ENCODE measurements at regions not wholly inside any gene's neighbourhood (a gene's known extent, or its start where the extent isn't known, plus 50 kb on each side); places are given as distances from the start of the nearest gene placed in this dataset.

DNA sequence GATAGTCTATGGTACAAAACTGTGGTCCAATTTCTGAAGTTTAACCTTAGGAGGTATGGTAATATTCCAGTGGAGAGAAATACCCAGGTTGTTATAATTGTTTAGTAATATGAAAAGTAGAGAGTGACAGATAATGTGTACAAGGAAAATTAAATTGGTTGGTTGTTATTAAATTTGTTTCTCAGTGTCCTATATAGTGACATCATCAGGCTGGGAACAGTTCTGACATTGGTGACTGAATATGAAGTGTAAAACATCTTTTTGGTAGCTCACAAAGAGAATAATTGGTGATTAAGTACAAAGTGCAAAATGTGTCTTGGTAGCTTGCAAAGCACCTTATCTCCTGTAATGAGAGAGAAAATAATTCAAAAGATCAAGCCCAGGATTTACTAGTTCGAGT lies 1806.1 kb upstream of the CDH6 start:
- in situ Hi-C loops (cut with HindIII; ENCODE audit: low sequenced_read_pairs), result no loop called here
- DNase-seq (ENCODE audit: low spot score), result no peak

DNA sequence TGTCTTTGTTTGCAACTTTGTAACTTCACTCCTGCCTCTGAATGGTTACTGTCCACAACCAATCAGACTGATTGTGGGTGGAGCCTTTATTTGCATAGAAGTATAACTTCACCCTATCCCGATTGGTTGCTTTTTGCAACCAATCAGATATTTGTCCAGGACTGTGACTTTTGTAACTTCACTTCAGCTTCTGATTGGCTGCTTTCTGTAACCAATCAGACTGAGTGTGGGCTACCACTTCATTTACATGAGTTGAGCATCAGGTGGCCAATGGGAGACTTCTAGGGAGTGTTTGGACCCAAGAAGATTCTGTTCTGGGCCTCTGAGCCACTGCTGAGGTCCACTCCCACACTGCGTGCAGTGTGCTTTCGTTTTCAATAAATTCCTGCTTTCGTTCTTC lies 1810.7 kb upstream of the CDH6 start:
- in situ Hi-C loops (cut with HindIII; ENCODE audit: low sequenced_read_pairs), result no loop called here
- DNase-seq (ENCODE audit: low spot score), result no peak

DNA sequence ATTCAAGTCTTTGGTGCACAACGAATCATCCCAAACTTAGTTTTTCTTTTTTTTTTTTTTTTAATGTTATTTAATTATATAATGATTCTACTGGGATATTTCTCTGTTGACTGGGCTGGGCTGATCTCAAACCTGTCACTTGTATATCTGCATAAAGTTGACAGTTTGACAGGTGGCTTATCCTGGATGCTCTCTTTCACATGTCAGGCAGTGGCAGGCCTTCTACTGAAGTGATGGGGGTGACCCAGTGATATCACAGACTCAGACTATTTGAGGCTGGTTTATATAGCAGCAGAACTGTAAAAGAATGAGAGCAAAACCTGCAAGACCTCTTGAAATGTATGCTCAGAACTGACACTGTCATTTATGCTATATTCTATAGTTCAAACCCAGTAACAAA lies 1813.5 kb upstream of the CDH6 start:
- in situ Hi-C loops (cut with HindIII; ENCODE audit: low sequenced_read_pairs), result no loop called here

DNA sequence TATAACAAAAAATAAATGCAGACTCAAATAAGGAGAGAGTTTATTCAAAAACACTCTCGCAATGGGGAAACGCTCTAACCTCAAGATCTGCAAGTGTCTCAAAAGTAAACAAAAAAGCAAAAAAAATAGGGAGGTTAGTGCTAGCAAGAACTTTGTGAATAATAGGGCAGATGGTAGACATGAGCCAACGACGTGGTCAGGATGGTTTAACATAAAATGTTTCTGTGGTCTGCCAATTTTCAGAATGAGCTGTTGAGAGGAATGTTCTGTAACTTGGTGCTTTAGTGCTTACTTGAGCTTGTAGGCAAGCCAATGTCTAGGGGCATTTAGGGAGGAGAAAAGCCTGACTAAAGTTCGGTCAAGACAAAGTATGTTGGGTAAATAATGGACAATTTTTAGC lies 1813.9 kb upstream of the CDH6 start:
- in situ Hi-C loops (cut with HindIII; ENCODE audit: low sequenced_read_pairs), result no loop called here
- DNase-seq (ENCODE audit: low spot score), result no peak

More for the DNA sequence above, 1813.5 kb upstream of the CDH6 start:
- DNase-seq (ENCODE audit: low spot score), result no peak

DNA sequence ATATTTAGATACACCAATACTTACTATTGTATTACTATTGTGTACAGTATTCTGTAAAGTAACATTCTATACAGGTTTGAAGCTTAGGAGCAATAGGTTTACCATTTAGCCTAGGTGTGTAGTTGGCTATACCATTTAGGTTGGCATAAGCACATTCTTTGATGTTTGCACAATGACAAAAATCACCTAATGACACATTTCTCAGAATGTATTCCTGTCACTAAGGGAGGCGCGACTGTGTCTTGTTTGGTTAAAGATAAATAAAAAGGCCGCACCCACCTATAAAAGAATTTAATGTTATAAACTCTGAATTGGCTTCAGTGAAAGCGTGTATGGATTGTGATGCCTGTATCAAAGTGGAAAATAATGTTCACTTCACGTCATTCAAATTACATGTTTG lies 1815.4 kb upstream of the CDH6 start:
- in situ Hi-C loops (cut with HindIII; ENCODE audit: low sequenced_read_pairs), result no loop called here
- DNase-seq (ENCODE audit: low spot score), result no peak

DNA sequence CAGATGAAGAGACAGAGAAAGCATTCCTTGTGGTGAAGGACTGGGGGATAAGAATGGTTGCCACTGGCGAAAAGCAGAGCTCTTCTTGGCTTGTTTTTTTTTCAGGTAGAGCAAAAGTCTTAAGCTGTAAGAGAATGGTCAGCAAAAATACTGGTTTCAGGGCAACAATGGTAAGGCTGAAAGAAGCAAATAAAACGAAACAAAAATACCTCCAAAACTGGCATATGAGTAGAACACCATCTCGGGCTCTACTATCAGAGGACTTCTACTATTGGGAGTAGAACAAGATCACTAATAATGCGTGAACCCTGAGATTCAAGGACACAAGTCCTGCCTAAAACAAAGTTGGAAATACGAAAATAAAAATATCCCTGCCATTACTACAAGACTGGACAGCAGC lies 1823.2 kb upstream of the CDH6 start:
- DNase-seq (ENCODE audit: low spot score), result no peak
- in situ Hi-C loops (cut with HindIII; ENCODE audit: low sequenced_read_pairs), result no loop called here

DNA sequence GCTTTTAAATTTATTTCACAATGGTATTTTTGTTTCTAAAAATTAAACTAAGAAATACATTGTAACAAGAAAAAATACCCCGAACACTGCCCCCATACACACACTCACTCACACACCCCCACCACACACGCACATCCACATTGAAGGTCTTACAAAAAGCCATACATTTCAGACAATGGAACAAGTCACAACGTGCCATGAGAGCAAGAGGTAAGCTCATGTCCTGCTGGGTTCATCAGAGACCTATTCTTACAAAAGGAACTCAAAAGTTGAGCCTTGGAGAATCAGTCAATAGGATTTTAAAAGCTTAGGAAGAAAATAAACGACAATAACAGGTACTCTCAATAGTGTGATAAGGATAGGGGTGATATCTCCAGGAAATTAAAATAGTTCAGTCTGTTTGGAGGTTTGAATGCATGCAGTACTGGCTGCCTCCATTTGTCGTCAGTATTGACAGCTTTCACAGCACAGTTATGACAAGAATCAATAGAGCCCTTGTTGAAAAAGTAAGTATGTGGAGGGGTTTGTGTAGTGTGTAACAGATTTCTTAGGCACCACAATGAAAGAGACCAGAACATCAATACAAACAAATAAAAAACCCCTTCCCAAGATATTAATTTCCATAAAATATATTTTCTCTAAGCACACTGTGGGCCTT lies 1826.2 kb upstream of the CDH6 start:
- no peak for DNase-seq (ENCODE audit: low spot score)
- in situ Hi-C loops (cut with HindIII; ENCODE audit: low sequenced_read_pairs), result no loop called here

DNA sequence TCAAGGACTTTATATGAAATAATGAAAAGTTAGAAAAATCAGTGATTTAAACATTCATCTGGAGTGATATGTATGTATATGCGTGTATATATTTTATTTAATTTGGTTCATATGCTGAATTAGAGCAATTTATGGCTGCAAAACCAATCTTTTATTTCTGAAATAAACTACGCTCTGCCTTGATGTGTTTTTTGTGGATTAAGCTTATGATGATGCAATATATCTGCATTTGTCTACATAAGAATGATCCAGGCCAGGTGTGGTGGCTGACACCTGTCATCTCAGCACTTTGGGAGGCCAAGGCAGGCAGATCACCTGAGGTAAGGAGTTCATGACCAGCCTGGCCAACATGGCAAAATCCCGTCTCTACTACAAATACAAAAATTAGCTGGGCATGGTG lies 1842.3 kb upstream of the CDH6 start:
- in situ Hi-C loops (cut with HindIII; ENCODE audit: low sequenced_read_pairs), result no loop called here
- no peak for DNase-seq (ENCODE audit: low spot score)

DNA sequence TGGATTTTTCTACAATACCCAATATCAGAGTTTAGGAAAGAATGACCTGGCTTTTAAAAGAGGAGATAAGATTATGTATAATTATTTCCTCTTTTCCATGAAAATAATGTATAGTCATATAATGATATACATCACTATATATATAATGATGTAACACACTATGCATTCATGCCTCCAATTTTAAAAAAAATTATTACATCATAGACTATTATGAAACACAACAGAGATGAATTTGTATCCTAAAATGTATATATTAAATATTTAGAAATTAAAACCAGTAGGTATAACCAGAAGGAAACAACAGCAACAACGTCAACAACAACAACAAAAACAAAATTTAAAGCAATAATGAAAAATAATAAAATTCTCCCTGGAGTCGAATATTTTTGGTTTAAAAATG lies 1856.5 kb upstream of the CDH6 start:
- in situ Hi-C loops (cut with HindIII; ENCODE audit: low sequenced_read_pairs), result no loop called here
- DNase-seq (ENCODE audit: low spot score), result no peak

DNA sequence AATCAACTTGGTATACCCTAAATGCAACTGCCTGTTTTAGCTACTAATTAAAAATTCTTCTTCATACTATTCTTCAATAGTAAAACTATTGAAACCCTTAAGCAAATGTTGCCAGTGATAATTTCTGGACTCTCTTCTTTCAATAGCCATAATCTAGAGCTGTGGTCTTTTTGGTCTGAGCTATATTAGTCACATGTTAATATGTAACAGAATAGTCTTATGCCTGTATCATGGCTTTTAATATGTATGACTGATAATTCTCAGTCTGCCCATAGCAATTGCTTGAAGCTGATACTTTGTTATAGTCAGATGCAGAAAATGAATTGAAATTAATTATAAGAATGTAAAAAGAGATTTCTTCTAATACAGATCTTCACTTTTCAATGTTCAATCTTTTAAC lies 1871.9 kb upstream of the CDH6 start:
- no peak for DNase-seq (ENCODE audit: low spot score)
- in situ Hi-C loops (cut with HindIII; ENCODE audit: low sequenced_read_pairs), result no loop called here

DNA sequence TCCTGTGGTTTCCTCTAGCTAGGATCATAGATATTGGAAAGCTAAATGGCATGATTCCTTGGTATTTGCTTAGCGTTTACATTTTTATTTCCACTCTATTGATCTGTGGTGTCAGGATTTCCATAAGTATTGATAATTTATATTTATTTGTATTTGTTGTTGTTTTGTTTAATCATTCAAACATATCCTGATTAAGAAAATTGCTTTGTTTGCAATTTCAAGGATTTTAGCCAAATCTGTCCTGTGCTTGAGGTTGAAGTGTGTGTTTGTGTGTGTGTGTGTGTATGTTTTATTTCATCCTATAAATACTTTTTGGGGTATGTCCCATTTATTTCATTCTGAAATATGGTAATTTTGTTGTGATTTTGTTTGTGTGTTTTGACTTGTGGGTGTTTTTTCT lies 1884.1 kb upstream of the CDH6 start:
- in situ Hi-C loops (cut with HindIII; ENCODE audit: low sequenced_read_pairs), result no loop called here
- DNase-seq (ENCODE audit: low spot score), result no peak

DNA sequence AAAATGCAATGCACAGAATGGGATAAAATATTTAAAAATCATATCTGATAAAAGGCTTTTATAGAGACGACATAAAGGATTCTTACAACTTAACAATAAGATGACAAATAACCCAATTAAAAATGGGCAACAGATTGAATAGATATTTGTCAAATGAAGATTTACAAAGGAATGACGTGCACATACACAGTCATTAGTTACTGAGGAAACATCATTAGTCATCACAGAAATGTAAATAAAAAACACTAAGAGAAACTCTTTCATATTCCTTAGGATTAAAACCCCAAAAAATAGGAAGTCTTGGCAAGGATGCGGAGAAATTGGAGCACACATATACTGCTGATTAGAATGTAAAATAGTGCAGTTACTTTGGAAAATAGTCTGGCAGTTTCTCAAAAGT lies 1886.0 kb upstream of the CDH6 start:
- in situ Hi-C loops (cut with HindIII; ENCODE audit: low sequenced_read_pairs), result no loop called here

DNA sequence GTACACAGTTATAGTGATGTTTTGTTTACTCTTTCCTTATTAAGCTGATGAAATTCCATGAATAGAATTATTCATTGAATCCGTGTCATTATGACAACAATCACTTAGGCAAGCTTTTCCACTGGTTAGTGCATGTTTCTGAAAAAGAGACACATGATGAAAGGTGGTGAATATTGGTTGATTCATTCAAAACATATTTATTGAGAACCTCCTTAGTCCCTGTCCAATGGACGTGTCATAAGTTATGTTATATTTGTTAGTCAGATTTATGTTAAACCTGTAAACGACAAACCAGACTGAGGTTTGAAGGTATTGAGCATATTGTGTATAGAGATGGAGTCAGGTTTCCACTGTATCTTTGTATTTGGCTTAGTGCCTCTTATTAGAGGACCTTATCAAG lies 1888.9 kb upstream of the CDH6 start:
- in situ Hi-C loops (cut with HindIII; ENCODE audit: low sequenced_read_pairs), result no loop called here

More for the DNA sequence above, 1886.0 kb upstream of the CDH6 start:
- no peak for DNase-seq (ENCODE audit: low spot score)

DNA sequence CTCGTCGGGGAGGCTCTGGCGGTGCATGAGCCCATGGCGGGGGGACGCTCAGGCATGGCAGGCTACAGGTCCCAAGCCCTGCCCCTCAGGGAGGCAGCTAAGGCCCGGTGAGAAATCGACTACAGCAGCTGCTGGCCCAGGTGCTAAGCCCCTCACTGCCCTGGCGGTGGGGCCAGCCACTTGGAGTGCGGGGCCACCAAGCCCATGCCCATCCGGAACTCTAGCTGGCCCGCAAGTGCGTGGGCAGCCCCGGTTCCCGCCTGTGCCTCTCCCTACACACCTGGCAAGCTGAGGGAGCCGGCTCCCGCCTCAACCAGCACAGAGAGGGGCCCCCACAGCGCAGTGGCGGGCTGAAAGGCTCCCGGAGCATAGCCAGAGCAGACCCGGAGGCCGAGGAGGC lies 1896.9 kb upstream of the CDH6 start:
- no peak for DNase-seq (ENCODE audit: low spot score)
- in situ Hi-C loops (cut with HindIII; ENCODE audit: low sequenced_read_pairs), result no loop called here

More for the DNA sequence above, 1888.9 kb upstream of the CDH6 start:
- DNase-seq (ENCODE audit: low spot score), result no peak

DNA sequence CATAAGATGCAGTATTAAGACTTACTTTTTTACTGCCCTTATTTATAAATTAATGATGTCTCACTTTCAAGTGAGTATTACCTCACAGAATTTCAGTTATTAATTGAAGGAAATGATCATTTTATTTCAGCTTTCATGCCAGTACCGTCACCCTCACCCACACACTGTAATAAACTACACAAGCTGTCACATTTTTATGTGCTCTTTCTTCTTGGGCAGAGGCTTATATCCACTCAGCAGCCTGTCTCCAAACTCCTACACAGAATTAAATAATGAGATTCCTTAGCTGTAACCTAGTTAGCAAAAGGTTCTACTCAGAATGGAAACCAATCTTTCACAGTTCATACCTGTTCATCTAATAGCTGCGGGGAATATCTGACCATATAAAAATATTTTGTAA lies 1915.8 kb upstream of the CDH6 start:
- in situ Hi-C loops (cut with HindIII; ENCODE audit: low sequenced_read_pairs), result no loop called here
- no peak for DNase-seq (ENCODE audit: low spot score)

DNA sequence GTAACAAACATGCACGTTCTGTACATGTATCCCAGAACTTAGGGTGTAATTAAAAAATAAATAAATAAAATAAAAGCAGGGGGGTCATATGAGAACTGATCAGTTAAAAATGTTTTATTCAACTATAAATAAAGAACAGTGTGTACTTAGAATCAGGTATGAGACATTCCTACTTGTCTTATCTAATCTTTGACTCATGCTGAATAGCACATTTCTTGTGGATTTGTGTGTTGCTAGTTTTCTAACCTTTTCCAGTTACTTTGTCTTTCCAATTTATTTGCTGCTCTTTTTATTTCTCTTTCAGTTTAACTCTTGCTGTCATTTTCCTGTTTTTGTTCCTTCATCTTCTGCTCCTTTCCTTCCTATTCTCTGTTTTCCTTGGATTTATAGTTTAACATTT lies 1917.1 kb upstream of the CDH6 start:
- DNase-seq (ENCODE audit: low spot score), result no peak
- in situ Hi-C loops (cut with HindIII; ENCODE audit: low sequenced_read_pairs), result no loop called here

DNA sequence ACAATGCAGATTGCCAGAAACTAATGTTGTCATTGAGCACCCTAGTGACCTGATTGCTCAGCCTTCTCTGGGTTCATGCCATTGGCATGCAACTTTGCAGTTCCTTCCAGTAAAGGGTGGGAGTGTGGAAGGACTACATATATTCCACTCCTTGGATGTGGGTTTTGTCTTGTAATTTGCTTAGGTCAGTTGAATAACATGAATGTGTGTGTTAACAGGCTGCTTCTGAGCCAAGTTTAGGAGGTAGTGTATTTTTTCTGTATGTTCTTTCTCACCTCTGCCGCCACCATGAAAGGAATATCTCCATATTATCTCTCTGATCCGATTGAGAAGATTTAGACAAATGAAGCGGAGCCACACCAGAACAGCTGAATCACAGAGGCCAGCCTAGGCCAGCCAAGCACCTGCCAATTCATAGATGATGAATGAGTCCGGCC lies 1929.6 kb upstream of the CDH6 start:
- in situ Hi-C loops (cut with HindIII; ENCODE audit: low sequenced_read_pairs), result no loop called here
- no peak for DNase-seq (ENCODE audit: low spot score)

DNA sequence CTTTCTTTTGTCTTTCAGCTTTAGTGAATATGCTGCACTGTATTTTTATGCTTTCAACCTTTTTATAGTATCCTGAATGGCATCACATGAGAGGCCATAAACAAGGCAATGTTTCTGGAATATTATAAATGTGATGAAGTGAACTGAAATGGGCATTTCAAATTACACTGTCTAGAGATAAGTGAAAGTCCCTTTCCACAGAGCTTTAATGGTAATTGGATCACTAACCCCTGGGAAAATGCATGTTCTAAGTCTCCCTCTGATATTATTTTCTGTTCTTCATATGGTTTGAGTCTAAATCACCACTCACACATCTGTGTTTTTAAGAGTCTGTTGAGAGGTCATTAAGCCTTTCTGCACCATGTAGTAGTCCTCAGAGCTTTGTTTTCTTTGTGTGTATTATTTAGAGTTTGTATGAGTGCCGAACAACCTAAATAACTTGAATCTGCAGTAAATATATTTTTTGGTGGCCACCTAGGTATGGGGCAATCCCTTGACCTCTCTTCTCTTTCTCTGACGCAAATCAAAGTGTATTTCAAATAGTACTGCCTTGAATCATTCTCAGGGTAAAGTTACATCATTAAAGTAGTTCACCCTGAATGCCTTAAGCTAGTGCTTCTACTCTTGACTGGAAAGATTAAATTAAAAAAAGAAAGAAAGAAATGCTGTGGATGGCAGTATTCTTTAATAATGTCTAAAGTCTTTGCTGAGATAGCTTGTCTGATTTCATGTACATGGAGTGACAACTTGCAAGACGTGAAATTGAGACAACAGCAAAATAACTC lies 1931.0 kb upstream of the CDH6 start:
- no peak for DNase-seq (ENCODE audit: low spot score)
- in situ Hi-C loops (cut with HindIII; ENCODE audit: low sequenced_read_pairs), result no loop called here

DNA sequence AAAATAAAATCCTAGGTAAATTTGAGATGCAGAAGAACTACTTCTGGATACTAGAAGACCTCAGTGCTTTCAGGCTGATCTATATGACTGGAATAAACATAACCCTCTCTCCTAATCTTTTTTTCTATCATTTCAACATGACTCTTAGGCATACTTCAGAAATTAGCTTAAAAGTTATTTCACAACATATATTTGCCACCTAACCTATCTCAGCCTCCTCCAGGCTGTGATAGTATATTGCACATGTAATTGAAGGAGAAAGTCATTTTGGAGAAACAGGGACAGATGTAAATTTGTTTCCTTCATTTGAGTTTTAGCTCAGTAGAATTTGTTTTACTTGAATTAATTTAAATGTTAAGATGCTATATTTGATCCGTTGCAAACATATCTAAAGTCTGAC lies 1932.3 kb upstream of the CDH6 start:
- in situ Hi-C loops (cut with HindIII; ENCODE audit: low sequenced_read_pairs), result no loop called here
- no peak for DNase-seq (ENCODE audit: low spot score)

DNA sequence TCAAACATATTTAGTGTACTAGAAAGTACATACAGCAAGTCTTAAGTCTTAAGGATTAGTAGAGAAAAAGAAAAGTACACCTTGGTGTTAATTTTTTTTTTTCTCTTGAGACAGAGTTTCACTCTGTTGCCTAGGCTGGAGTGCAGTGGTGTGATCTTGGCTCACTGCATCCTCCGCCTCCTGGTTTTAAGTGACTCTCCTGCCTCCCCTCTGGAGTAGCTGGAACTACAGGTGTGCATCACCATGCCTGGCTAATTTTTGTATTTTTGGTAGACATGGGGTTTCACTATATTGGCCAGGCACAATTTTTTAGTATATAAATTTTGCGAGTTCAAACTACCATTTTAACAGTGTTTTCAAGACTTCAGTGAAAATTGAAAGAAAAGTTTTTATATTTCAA lies 1941.1 kb upstream of the CDH6 start:
- DNase-seq (ENCODE audit: low spot score), result no peak
- in situ Hi-C loops (cut with HindIII; ENCODE audit: low sequenced_read_pairs), result no loop called here

All from G401 (cell line).